ENCODE measurements at regions not wholly inside any gene's neighbourhood (a gene's known extent, or its start where the extent isn't known, plus 50 kb on each side); places are given as distances from the start of the nearest gene placed in this dataset.
"Not testable (repeated sequence)": the region's sequence is repeated elsewhere in the genome, so short reads cannot be mapped to it uniquely, and the experiment has no call there.

GRCh38 chr19:27419217-27419616, 1793.7 kb downstream of the UQCRFS1 start:
- not testable (repeated sequence) for H3K4me3 ChIP-seq

GRCh38 chr19:27393591-27393990, 1819.4 kb downstream of the UQCRFS1 start:
- H3K9ac ChIP-seq, result no peak overlapping the region
- no peak for TF ChIP-seq Cebpa-rat (IDR thresholded peaks at IDR 0.05)
- H4K20me1 ChIP-seq, result no peaks in the 10 kb centered on the region
- no peaks in the 10 kb centered on the region for H3K27me3 ChIP-seq
- no peak overlapping the region for H3K27ac ChIP-seq
- no peaks in the 10 kb centered on the region for H3K36me3 ChIP-seq
- H3K4me3 ChIP-seq, result no peak overlapping the region
- H3K9me3 ChIP-seq (replicated peaks in 1 of 11), result peaks cover 8 to 30% (median 19%) of the 10 kb centered on the region in 11 experiments; a peak in 17 of 22 replicates
- H3K4me1 ChIP-seq, result no peaks in the 10 kb centered on the region
- no peak overlapping the region for H3K4me2 ChIP-seq

More at GRCh38 chr19:27419217-27419616, 1793.7 kb downstream of the UQCRFS1 start:
- not testable (repeated sequence) for H4K20me1 ChIP-seq, H3K27me3 ChIP-seq, H3K4me1 ChIP-seq, H3K4me2 ChIP-seq, H3K9ac ChIP-seq, H3K27ac ChIP-seq, H3K36me3 ChIP-seq
- H3K9me3 ChIP-seq (replicated peaks in 1 of 11), result peaks cover 4 to 23% (median 14%) of the 10 kb centered on the region in 11 experiments; a peak in 15 of 22 replicates

GRCh38 chr19:27392027-27392632, 1820.8 kb downstream of the UQCRFS1 start:
- Histone ChIP-seq H3K36me3 (no peaks in the 10 kb centered on the region), H3K4me3 (no peak overlapping the region), H4K20me1 (no peaks in the 10 kb centered on the region), H3K27ac (no peak overlapping the region), H3K9ac (no peak overlapping the region), H3K4me1 (no peaks in the 10 kb centered on the region), H3K27me3 (no peaks in the 10 kb centered on the region), H3K4me2 (no peak overlapping the region), H3K9me3 (replicated peaks in 1 of 11) (peaks cover 9 to 45% (median 23%) of the 10 kb centered on the region in 11 experiments; a peak in 19 of 22 replicates)
- TF ChIP-seq Cebpa-rat (IDR thresholded peaks at IDR 0.05), result no peak

GRCh38 chr19:27379306-27379705, 1833.6 kb downstream of the UQCRFS1 start:
- not testable (repeated sequence) for H3K9ac ChIP-seq, H3K4me2 ChIP-seq, H3K27me3 ChIP-seq, H3K4me3 ChIP-seq, H3K27ac ChIP-seq, H3K36me3 ChIP-seq, H4K20me1 ChIP-seq, H3K4me1 ChIP-seq
- peaks cover 0 to 11% (median 0%) of the 10 kb centered on the region in 11 experiments; a peak in 3 of 22 replicates for H3K9me3 ChIP-seq (replicated peaks in 1 of 11)

- H3K36me3 ChIP-seq, H3K9ac ChIP-seq, H3K27me3 ChIP-seq, H3K4me1 ChIP-seq, H3K4me3 ChIP-seq, H4K20me1 ChIP-seq, H3K4me2 ChIP-seq, H3K27ac ChIP-seq: not testable (repeated sequence)
- peaks cover 0 to 12% (median 0%) of the 10 kb centered on the region in 11 experiments; a peak in 5 of 22 replicates for H3K9me3 ChIP-seq (replicated peaks in 1 of 11)
These were observed 1843.3 kb downstream of the UQCRFS1 start for GRCh38 chr19:27369603-27370002.

GRCh38 chr19:27362438-27362837, 1850.5 kb downstream of the UQCRFS1 start:
- not testable (repeated sequence) for H3K4me3 ChIP-seq, H3K4me1 ChIP-seq, H3K27me3 ChIP-seq, H3K4me2 ChIP-seq, H3K36me3 ChIP-seq, H3K27ac ChIP-seq, H3K9ac ChIP-seq, H4K20me1 ChIP-seq
- H3K9me3 ChIP-seq (replicated peaks in 1 of 11), result peaks cover 32 to 51% (median 46%) of the 10 kb centered on the region in 11 experiments

- not testable (repeated sequence) for H3K27me3 ChIP-seq, H3K27ac ChIP-seq, H3K4me2 ChIP-seq, H4K20me1 ChIP-seq, H3K36me3 ChIP-seq, H3K4me3 ChIP-seq, H3K4me1 ChIP-seq, H3K9ac ChIP-seq
- H3K9me3 ChIP-seq (replicated peaks in 1 of 11), result peaks cover 38 to 86% (median 50%) of the 10 kb centered on the region in 11 experiments
- peak in 2 of 11 experiments; percentile 32 to 65; a peak in 2 of 22 replicates for TF ChIP-seq Cebpa-rat (IDR thresholded peaks at IDR 0.05)
These were observed 1857.4 kb downstream of the UQCRFS1 start for GRCh38 chr19:27355581-27355980.
